Progenitor cell of endocrine pancreas (in vitro differentiated cells): ENCODE measurements at regions not wholly inside any gene's neighbourhood (a gene's known extent, or its start where the extent isn't known, plus 50 kb on each side); places are given as distances from the start of the nearest gene placed in this dataset.

ENCODE experiments used
- DNase-seq: peaks from one replicate; pipeline ENCODE4 v3.0.0; 2021; ENCODE audit warnings: low spot score; ENCODE audit not compliant: unreplicated experiment
- H3K27ac Mint-ChIP-seq: 2 replicates; pipeline ENCODE4 v1.8.0; 2021; ENCODE audit warnings: mild to moderate bottlenecking, moderate library complexity, mixed read lengths
- H3K27me3 Mint-ChIP-seq: 2 replicates; pipeline ENCODE4 v1.8.0; 2021; ENCODE audit warnings: mixed read lengths
- H3K36me3 Mint-ChIP-seq: 2 replicates; pipeline ENCODE4 v1.8.0; 2022; ENCODE audit warnings: mixed read lengths; ENCODE audit not compliant: insufficient read depth
- H3K4me1 Mint-ChIP-seq: 2 replicates; pipeline ENCODE4 v1.8.0; 2021; ENCODE audit warnings: low read depth, mixed read lengths
- H3K4me3 Mint-ChIP-seq: 2 replicates; pipeline ENCODE4 v1.8.0; 2021; ENCODE audit warnings: low read depth, mild to moderate bottlenecking, moderate library complexity, mixed read lengths
- H3K9me3 Mint-ChIP-seq: 2 replicates; pipeline ENCODE4 v1.8.0; 2021; ENCODE audit warnings: low read depth, mixed read lengths
- TF ChIP-seq, protein P1 (sequence below): fragments of 200-600 bp; sonication (generic); IDR thresholded peaks from one replicate; pipeline ENCODE4 v1.5.0; 2021; ENCODE audit warnings: antibody characterized with exemption, mild to moderate bottlenecking; ENCODE audit not compliant: unreplicated experiment

DNA sequence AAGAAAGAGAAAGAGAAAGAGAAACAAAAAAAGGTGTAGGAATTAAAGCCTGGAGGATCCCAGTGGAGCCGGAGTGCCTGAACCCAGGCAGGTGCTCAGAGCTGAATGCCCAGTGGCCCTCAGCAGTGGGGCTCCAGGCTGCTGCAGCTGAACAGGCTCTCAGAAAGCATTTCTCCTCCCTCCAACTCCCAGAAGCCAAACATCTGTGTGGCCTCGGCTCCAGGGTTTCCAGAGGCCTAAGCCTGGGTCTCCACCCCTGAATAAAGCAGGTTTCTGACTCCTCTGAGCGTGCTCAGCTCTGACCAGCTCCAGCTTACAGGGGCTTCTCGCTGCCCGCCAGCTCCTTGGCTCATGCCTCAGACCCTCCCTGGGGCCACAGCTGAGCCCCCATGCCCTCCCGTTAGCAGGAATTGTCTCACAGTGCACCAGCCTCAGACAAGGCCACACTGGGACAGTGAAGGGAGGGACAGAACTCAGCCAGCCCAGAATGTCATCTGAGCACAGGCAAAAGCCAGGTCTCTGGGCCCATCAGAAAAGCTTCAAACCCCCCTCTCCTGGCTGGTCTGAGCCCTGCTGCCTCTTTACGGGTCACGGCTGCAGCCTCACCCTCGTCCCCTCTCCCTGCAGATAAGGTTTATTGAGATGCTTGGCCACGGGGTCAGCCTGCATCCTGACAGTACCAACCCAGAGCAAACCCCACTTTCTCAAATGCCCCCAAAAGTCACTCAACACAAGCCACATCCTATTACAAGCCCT, 114.4 kb upstream of the PPP1R26 start:
- Mint-ChIP-seq H3K9me3 (no peaks in the 10 kb centered on the region), H3K27ac (no peak overlapping the region), H3K27me3 (peaks cover 9% of the 10 kb centered on the region)

DNA sequence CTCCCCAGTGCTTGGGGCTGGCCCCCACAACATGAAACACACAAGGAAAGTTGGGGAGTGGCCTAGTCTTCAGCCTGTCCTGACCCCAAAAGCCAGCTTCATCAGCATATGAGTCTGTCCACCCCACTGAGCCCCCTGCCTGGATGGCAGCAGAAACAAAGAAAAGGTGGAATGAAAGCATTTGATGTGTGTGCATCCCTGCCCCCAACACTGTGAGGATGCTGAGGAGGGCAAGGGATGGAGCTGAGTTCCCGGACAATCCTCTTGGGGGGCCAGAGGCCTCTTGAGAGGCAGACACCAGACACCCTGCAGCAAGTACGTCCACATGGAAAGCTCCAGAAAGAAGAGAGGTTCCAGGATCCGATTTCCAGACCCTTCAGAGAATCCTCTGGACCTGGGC, 113.5 kb upstream of the PPP1R26 start:
- TF ChIP-seq, protein P1, sequence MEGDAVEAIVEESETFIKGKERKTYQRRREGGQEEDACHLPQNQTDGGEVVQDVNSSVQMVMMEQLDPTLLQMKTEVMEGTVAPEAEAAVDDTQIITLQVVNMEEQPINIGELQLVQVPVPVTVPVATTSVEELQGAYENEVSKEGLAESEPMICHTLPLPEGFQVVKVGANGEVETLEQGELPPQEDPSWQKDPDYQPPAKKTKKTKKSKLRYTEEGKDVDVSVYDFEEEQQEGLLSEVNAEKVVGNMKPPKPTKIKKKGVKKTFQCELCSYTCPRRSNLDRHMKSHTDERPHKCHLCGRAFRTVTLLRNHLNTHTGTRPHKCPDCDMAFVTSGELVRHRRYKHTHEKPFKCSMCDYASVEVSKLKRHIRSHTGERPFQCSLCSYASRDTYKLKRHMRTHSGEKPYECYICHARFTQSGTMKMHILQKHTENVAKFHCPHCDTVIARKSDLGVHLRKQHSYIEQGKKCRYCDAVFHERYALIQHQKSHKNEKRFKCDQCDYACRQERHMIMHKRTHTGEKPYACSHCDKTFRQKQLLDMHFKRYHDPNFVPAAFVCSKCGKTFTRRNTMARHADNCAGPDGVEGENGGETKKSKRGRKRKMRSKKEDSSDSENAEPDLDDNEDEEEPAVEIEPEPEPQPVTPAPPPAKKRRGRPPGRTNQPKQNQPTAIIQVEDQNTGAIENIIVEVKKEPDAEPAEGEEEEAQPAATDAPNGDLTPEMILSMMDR: no peak
- no peaks in the 10 kb centered on the region for H3K4me1 Mint-ChIP-seq
- no peak overlapping the region for H3K4me3 Mint-ChIP-seq
- no peaks in the 10 kb centered on the region for H3K36me3 Mint-ChIP-seq
- peaks cover 9% of the 10 kb centered on the region for H3K27me3 Mint-ChIP-seq
- H3K27ac Mint-ChIP-seq: no peak overlapping the region
- H3K9me3 Mint-ChIP-seq: no peaks in the 10 kb centered on the region
- no peak for DNase-seq

More for the DNA sequence above, 114.4 kb upstream of the PPP1R26 start:
- no peak for DNase-seq
- Mint-ChIP-seq H3K4me3 (no peak overlapping the region), H3K36me3 (no peaks in the 10 kb centered on the region), H3K4me1 (no peaks in the 10 kb centered on the region)
- TF ChIP-seq, protein P1: no peak

DNA sequence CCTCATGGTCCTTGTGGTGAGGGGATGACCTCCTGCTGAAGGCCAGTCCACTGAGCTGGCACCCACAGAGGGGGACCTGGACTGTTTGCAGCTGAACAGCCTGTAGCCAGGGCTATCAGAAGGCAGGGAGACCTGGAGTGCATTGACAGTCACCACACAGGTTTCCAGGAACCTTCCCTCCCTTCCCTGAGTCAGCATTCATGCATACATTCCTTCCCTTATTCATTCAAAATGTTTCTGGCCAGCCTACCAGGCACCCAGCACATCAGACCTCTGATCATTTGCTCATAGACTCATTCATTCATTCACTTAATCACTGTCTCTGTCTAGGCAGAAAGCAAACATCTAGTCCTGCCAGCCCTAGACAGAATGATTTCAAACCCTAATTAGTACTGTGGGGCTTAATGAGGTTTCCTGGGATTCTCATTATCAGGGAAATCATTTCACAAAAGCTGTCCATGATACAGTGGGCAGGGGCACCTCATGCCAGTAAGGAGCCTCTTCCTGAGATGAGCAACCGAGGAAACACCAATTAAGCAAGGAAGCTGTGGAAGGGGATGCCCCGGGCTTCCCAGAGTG, 110.1 kb upstream of the PPP1R26 start:
- H3K36me3 Mint-ChIP-seq: no peaks in the 10 kb centered on the region
- H3K4me1 Mint-ChIP-seq: no peaks in the 10 kb centered on the region
- H3K4me3 Mint-ChIP-seq: no peak overlapping the region
- H3K27ac Mint-ChIP-seq: no peak overlapping the region
- peaks cover 7% of the 10 kb centered on the region for H3K27me3 Mint-ChIP-seq
- TF ChIP-seq, protein P1: no peak
- H3K9me3 Mint-ChIP-seq: no peaks in the 10 kb centered on the region
- DNase-seq: no peak

DNA sequence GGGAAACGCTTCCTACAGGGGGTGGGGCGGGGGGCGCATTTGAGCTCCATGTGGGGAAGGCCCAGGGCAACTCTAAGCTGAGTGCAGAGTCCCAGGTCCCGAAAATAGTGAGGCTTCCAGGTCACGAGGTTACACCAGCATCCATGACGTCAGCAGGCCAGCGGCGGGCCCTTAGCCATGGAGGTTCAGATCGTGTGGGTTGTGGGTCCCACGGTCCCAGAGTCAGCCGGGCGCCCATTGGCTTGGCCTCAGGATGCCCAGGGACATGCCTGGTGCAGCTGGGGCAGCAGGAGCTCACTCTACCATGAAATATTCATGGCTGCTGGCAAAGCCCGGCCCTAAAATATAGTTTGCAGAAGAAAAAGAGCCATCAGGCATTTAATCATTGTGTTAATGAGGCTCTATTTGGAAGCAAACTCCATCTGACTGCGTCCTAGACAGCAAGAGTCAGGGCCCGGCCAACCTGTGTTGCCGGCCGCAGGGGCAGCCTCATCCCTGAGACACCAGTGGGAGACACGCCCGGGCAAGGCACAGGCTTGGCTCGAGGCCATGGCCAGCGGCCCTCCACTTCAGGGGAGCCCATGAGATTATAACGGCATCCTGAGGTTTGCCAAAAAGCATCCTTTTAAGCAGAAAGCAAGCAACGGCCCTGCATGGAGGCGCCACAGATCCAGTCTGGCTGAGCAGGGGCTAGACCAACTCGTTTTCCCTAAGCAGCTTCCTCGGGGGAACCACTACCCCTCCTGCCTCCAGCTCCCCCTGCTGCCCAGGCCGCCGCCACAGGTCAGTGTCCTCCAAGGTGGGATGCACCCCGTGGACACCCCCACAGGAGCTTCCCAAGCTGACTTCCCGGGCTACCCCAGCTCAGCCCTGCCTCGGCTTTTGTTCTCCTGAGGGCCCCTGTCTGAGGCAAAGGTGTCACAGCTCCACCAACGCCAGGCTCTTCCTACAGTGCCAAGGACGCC, 108.9 kb upstream of the PPP1R26 start:
- TF ChIP-seq, protein P1: no peak
- DNase-seq: no peak
- Mint-ChIP-seq H3K4me1 (no peaks in the 10 kb centered on the region), H3K27me3 (peaks cover 16% of the 10 kb centered on the region), H3K9me3 (no peaks in the 10 kb centered on the region), H3K4me3 (no peak overlapping the region), H3K27ac (no peak overlapping the region), H3K36me3 (no peaks in the 10 kb centered on the region)

DNA sequence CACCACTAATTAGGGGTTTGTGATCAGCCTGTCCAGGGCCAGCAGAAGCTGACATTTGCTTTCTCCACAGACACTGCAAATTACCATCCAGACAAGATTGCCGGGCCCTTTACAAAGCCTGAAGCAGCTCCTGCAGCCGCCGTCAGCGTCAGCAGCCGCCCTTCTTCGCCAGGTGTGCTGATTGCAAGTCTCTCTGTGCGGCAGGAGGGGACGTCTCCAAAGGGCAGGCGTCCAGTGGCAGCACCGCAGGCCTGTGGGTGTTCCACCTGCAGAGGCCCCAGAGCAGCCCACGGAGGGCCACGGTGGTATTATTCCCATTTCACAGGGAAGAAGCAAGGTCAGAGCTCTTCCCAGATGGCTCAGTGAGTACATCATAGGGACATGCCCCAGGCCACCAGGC, 108.0 kb upstream of the PPP1R26 start:
- H3K27me3 Mint-ChIP-seq: peaks cover 16% of the 10 kb centered on the region
- no peaks in the 10 kb centered on the region for H3K9me3 Mint-ChIP-seq
- DNase-seq: no peak
- no peak overlapping the region for H3K4me3 Mint-ChIP-seq
- TF ChIP-seq, protein P1: no peak
- H3K4me1 Mint-ChIP-seq: no peaks in the 10 kb centered on the region
- no peak overlapping the region for H3K27ac Mint-ChIP-seq
- no peaks in the 10 kb centered on the region for H3K36me3 Mint-ChIP-seq
